Gastrocnemius medialis (tissue), 4 donors: ENCODE measurements at regions not wholly inside any gene's neighbourhood (a gene's known extent, or its start where the extent isn't known, plus 50 kb on each side); places are given as distances from the start of the nearest gene placed in this dataset.

Source experiments
- ATAC-seq, 2 donors: fragments of 150-250 bp; one replicate each; pipeline ENCODE4 v1.9.1; 2016
- DNase-seq, 2 donors: peaks; one replicate each; pipeline ENCODE4 v3.0.0-alpha.2; 2019
- H3K27ac ChIP-seq, 4 donors: fragments of 200-600 bp; sonication (generic); 1 replicate in 1 of 4; 2 replicates in 3 of 4; pipeline ENCODE4 v1.5.1; 2016 to 2018; ENCODE audit warnings: mild to moderate bottlenecking in 2 of 4, moderate library complexity in 1 of 4
- H3K27me3 ChIP-seq, 3 donors: fragments of 200-600 bp; sonication (generic) in 2 of 3; 1 replicate in 1 of 3; 2 replicates in 2 of 3; pipeline versions ENCODE4 v1.5.1 to v1.6.0; 2016 to 2019; ENCODE audit warnings: mild to moderate bottlenecking in 1 of 3, moderate library complexity in 1 of 3
- H3K36me3 ChIP-seq, 2 donors: fragments of 200-600 bp; sonication (generic) in 1 of 2; one replicate each; pipeline ENCODE4 v1.5.1; 2017 to 2018
- H3K4me1 ChIP-seq, 2 donors: fragments of 200-600 bp; sonication (generic) in 1 of 2; one replicate each; pipeline ENCODE4 v1.5.1; 2016 to 2017; ENCODE audit warnings: mild to moderate bottlenecking in 2 of 2
- H3K4me3 ChIP-seq, 4 donors: fragments of 200-600 bp; sonication (generic) in 3 of 4; 1 replicate in 1 of 4; 2 replicates in 3 of 4; pipeline ENCODE4 v1.5.1; 2016 to 2019; ENCODE audit warnings: mild to moderate bottlenecking in 2 of 4
- H3K9me3 ChIP-seq, 3 donors: fragments of 200-600 bp; sonication (generic) in 2 of 3; 1 replicate in 1 of 3; 2 replicates in 2 of 3; pipeline ENCODE4 v1.5.1; 2016 to 2019
- CTCF ChIP-seq, 5 experiments: fragments of 450-650 bp in 3 of 5; fragments of 200-600 bp in 2 of 5; sonication (generic) in 2 of 5; IDR thresholded peaks in 4 of 5; conservative IDR thresholded peaks in 1 of 5; 1 replicate in 4 of 5; 2 replicates in 1 of 5; pipeline ENCODE4 v1.5.1; 2016 to 2019; ENCODE audit warnings: antibody characterized with exemption in 5 of 5, mild to moderate bottlenecking in 3 of 5, moderate library complexity in 3 of 5
- POLR2A ChIP-seq, 2 donors: fragments of 450-650 bp; IDR thresholded peaks; one replicate each; pipeline ENCODE4 v1.6.1; 2017; ENCODE audit warnings: antibody characterized with exemption in 2 of 2, mild to moderate bottlenecking in 2 of 2, moderate library complexity in 2 of 2
- in situ Hi-C, 4 donors: fragments of 200-750 bp; cut with MboI; loops; one replicate each; pipeline versions ENCODE4 v1.15.0 to v1.8.0; 2017; ENCODE audit warnings: low sequenced_read_pairs in 4 of 4
- intact Hi-C: fragments of 100-400 bp; cut with DNase I; formaldehyde crosslinking; loops from one replicate; pipeline ENCODE4 v1.15.1; 2023; ENCODE audit warnings: low total_unique reads

- Histone ChIP-seq H3K27me3 (no peaks in the 10 kb centered on the region), H3K4me3 (no peak overlapping the region), H3K4me1 (peaks cover 14% of the 10 kb centered on the region in 2 donors), H3K27ac (no peak overlapping the region), H3K36me3 (no peaks in the 10 kb centered on the region), H3K9me3 (no peaks in the 10 kb centered on the region)
- intact Hi-C loops = loop anchor here (10.0 kb wide), 1 partner anchor 293 kb away; no protein-coding TSS in a partner anchor
- TF ChIP-seq POLR2A (IDR thresholded peaks at IDR 0.05) (no peak), CTCF (IDR thresholded peaks at IDR 0.05 in 4 of 5, conservative IDR thresholded peaks at IDR 0.05 in 1 of 5) (no peak)
- in situ Hi-C loops = no loop called here
- no peak for DNase-seq
- no peak for ATAC-seq
Observed at GRCh38 chr12:93121729-93122488, 192.8 kb upstream of the EEA1 start.

- no peak for DNase-seq
- Histone ChIP-seq H3K36me3 (no peaks in the 10 kb centered on the region), H3K9me3 (no peaks in the 10 kb centered on the region), H3K27ac (no peak overlapping the region), H3K4me1 (peaks cover 17 to 19% of the 10 kb centered on the region in 2 donors), H3K27me3 (no peaks in the 10 kb centered on the region), H3K4me3 (no peak overlapping the region)
- TF ChIP-seq POLR2A (IDR thresholded peaks at IDR 0.05) = no peak
- TF ChIP-seq CTCF (IDR thresholded peaks at IDR 0.05 in 4 of 5, conservative IDR thresholded peaks at IDR 0.05 in 1 of 5) = no peak
- in situ Hi-C loops (no loop called here), intact Hi-C loops (loop anchor here (10.0 kb wide), 1 partner anchor 292 kb away; no protein-coding TSS in a partner anchor)
- ATAC-seq = no peak
Observed at GRCh38 chr12:93122569-93123091, 193.5 kb upstream of the EEA1 start.

GRCh38 chr12:93125126-93125525, 196.0 kb upstream of the EEA1 start:
- DNase-seq (no peak), ATAC-seq (no peak)
- no peaks in the 10 kb centered on the region for H3K36me3 ChIP-seq
- no peak overlapping the region for H3K27ac ChIP-seq
- in situ Hi-C loops (no loop called here), intact Hi-C loops (loop anchor here (5.0 to 10.0 kb wide), 3 partner anchors 112 to 290 kb away; partner anchors contain the start of gene NUDT4)
- no peaks in the 10 kb centered on the region for H3K27me3 ChIP-seq
- TF ChIP-seq CTCF (IDR thresholded peaks at IDR 0.05 in 4 of 5, conservative IDR thresholded peaks at IDR 0.05 in 1 of 5) = no peak
- no peak for TF ChIP-seq POLR2A (IDR thresholded peaks at IDR 0.05)
- no peak overlapping the region for H3K4me3 ChIP-seq
- H3K9me3 ChIP-seq = no peaks in the 10 kb centered on the region
- peaks cover 25 to 27% of the 10 kb centered on the region in 2 donors for H3K4me1 ChIP-seq

GRCh38 chr12:93126069-93126474, 197.0 kb upstream of the EEA1 start:
- ATAC-seq (no peak), DNase-seq (no peak)
- intact Hi-C loops (loop anchor here (5.0 to 10.0 kb wide), 3 partner anchors 111 to 289 kb away; partner anchors contain the start of gene NUDT4), in situ Hi-C loops (no loop called here)
- no peaks in the 10 kb centered on the region for H3K9me3 ChIP-seq
- H3K4me1 ChIP-seq = peaks cover 25 to 27% of the 10 kb centered on the region in 2 donors
- H3K36me3 ChIP-seq = no peaks in the 10 kb centered on the region
- TF ChIP-seq CTCF (IDR thresholded peaks at IDR 0.05 in 4 of 5, conservative IDR thresholded peaks at IDR 0.05 in 1 of 5) (no peak), POLR2A (IDR thresholded peaks at IDR 0.05) (no peak)
- H3K27me3 ChIP-seq = no peaks in the 10 kb centered on the region
- no peak overlapping the region for H3K4me3 ChIP-seq
- peak overlapping the region; percentile 84 to 89 (median 87) for H3K27ac ChIP-seq
